Mesenchymal stem cell (in vitro differentiated cells and primary cell): ENCODE measurements at regions not wholly inside any gene's neighbourhood (a gene's known extent, or its start where the extent isn't known, plus 50 kb on each side); places are given as distances from the start of the nearest gene placed in this dataset.

Experiments
- DNase-seq: peaks from one replicate; pipeline ENCODE4 v3.0.0-alpha.2; 2013
- H2AFZ ChIP-seq: one replicate; pipeline ENCODE4 v1.6.1; 2013; ENCODE audit warnings: low read depth, mild to moderate bottlenecking, control low read depth, inconsistent platforms, low read length, moderate library complexity
- H2AK5ac ChIP-seq: 2 replicates; pipeline ENCODE4 v1.6.1; 2013; ENCODE audit warnings: low read length, moderate library complexity, mild to moderate bottlenecking, inconsistent platforms; ENCODE audit not compliant: severe bottlenecking
- H2BK120ac ChIP-seq: one replicate; pipeline ENCODE4 v1.6.1; 2013; ENCODE audit warnings: low read depth, mild to moderate bottlenecking, inconsistent platforms, low read length, moderate library complexity
- H2BK12ac ChIP-seq, 2 experiments: one replicate each; pipeline ENCODE4 v1.6.1; 2013; ENCODE audit warnings: inconsistent platforms in 2 of 2, low read length in 2 of 2, mild to moderate bottlenecking in 2 of 2, moderate library complexity in 2 of 2, control low read depth in 1 of 2
- H2BK15ac ChIP-seq: one replicate; pipeline ENCODE4 v1.6.1; 2013; ENCODE audit warnings: mild to moderate bottlenecking, low read depth, inconsistent platforms; ENCODE audit not compliant: poor library complexity, severe bottlenecking
- H2BK5ac ChIP-seq: 2 replicates; pipeline ENCODE4 v1.6.1; 2013; ENCODE audit warnings: low read depth, mild to moderate bottlenecking, low read length, control low read depth, inconsistent platforms; ENCODE audit not compliant: poor library complexity, severe bottlenecking
- H3K14ac ChIP-seq, 2 experiments: one replicate each; pipeline ENCODE4 v1.6.1; 2013; ENCODE audit warnings: inconsistent platforms in 2 of 2, low read length in 2 of 2, control low read depth in 1 of 2, mild to moderate bottlenecking in 1 of 2, moderate library complexity in 1 of 2
- H3K18ac ChIP-seq, 2 experiments: one replicate each; pipeline ENCODE4 v1.6.1; 2013; ENCODE audit warnings: inconsistent platforms in 2 of 2, low read length in 2 of 2, control low read depth in 1 of 2, low read depth in 1 of 2, mild to moderate bottlenecking in 1 of 2
- H3K23ac ChIP-seq, 2 experiments: one replicate each; pipeline ENCODE4 v1.6.1; 2013; ENCODE audit warnings: inconsistent platforms in 2 of 2, low read length in 2 of 2, mild to moderate bottlenecking in 2 of 2, moderate library complexity in 2 of 2, control low read depth in 1 of 2
- H3K27ac ChIP-seq: 2 replicates; pipeline ENCODE4 v1.5.1; 2013; ENCODE audit warnings: mild to moderate bottlenecking, moderate library complexity, low read length, control low read depth, inconsistent platforms; ENCODE audit not compliant: poor library complexity, severe bottlenecking
- H3K27me3 ChIP-seq, 2 experiments: 2 replicates each; pipeline versions ENCODE4 v1.6.1 to v1.7.0; 2013; ENCODE audit warnings: low read length in 2 of 2, mild to moderate bottlenecking in 2 of 2, moderate library complexity in 2 of 2, control low read depth in 1 of 2, inconsistent platforms in 1 of 2; ENCODE audit not compliant: control insufficient read depth in 1 of 2, insufficient read depth in 1 of 2
- H3K36me3 ChIP-seq, 2 experiments: 2 replicates each; pipeline versions ENCODE4 v1.6.1 to v1.7.0; 2013; ENCODE audit warnings: low read length in 2 of 2, control low read depth in 1 of 2, inconsistent platforms in 1 of 2, low read depth in 1 of 2, mild to moderate bottlenecking in 1 of 2; ENCODE audit not compliant: insufficient read depth in 2 of 2, control insufficient read depth in 1 of 2
- H3K4ac ChIP-seq, 2 experiments: one replicate each; pipeline ENCODE4 v1.6.1; 2013; ENCODE audit warnings: inconsistent platforms in 2 of 2, low read length in 2 of 2, mild to moderate bottlenecking in 2 of 2, moderate library complexity in 2 of 2, control low read depth in 1 of 2, low read depth in 1 of 2
- H3K4me1 ChIP-seq: 2 replicates; pipeline ENCODE4 v1.6.1; 2013; ENCODE audit warnings: low read depth, low read length, control low read depth; ENCODE audit not compliant: control insufficient read depth, insufficient read depth
- H3K4me2 ChIP-seq: 2 replicates; pipeline ENCODE4 v1.6.1; 2013; ENCODE audit warnings: low read length, mild to moderate bottlenecking, inconsistent platforms; ENCODE audit not compliant: poor library complexity, severe bottlenecking
- H3K4me3 ChIP-seq, 2 experiments: 2 replicates each; pipeline versions ENCODE4 v1.5.1 to v1.7.0; 2013; ENCODE audit warnings: low read length in 2 of 2, mild to moderate bottlenecking in 2 of 2, control low read depth in 1 of 2, low read depth in 1 of 2; ENCODE audit not compliant: insufficient read depth in 1 of 2
- H3K79me1 ChIP-seq: replicated peaks from 2 replicates; pipeline ENCODE4 v1.6.1; 2013; ENCODE audit warnings: mild to moderate bottlenecking, control low read depth, low read length, inconsistent platforms; ENCODE audit not compliant: poor library complexity, severe bottlenecking
- H3K9ac ChIP-seq: 2 replicates; pipeline ENCODE4 v1.7.0; 2013; ENCODE audit warnings: mild to moderate bottlenecking, low read length, moderate library complexity
- H3K9me3 ChIP-seq: 2 replicates; pipeline ENCODE4 v1.7.0; 2013; ENCODE audit warnings: mild to moderate bottlenecking, low read length; ENCODE audit not compliant: control insufficient read depth
- H4K8ac ChIP-seq: one replicate; pipeline ENCODE4 v1.6.1; 2013; ENCODE audit warnings: inconsistent platforms, mild to moderate bottlenecking, low read length, moderate library complexity
- H4K91ac ChIP-seq: one replicate; pipeline ENCODE4 v1.6.1; 2013; ENCODE audit warnings: mild to moderate bottlenecking, low read length, inconsistent platforms
- WGBS: methylation state at CpG from one replicate; pipeline ENCODE4 v1.1.7; 2013; ENCODE audit warnings: mixed read lengths; 5-methylcytosine and 5-hydroxymethylcytosine counted together

GRCh38 chr6:76448109-76448508 is 375.6 kb upstream of the IMPG1 start:
- H3K4me2 ChIP-seq = no peak overlapping the region
- no peak overlapping the region for H3K4me3 ChIP-seq
- H3K36me3 ChIP-seq = no peaks in the 10 kb centered on the region
- no peaks in the 10 kb centered on the region for H3K4me1 ChIP-seq
- H3K79me1 ChIP-seq = no peaks in the 10 kb centered on the region
- no peak for DNase-seq
- H3K9ac ChIP-seq = no peak overlapping the region
- H3K4ac ChIP-seq = no peak overlapping the region
- H3K9me3 ChIP-seq = peaks cover 4% of the 10 kb centered on the region
- H2BK5ac ChIP-seq = no peak overlapping the region
- no peak overlapping the region for H2BK12ac ChIP-seq
- no peak overlapping the region for H3K18ac ChIP-seq
- H3K14ac ChIP-seq = no peak overlapping the region
- no peak overlapping the region for H2BK120ac ChIP-seq
- H3K23ac ChIP-seq = no peak overlapping the region
- no peak overlapping the region for H2AFZ ChIP-seq
- H3K27me3 ChIP-seq = no peaks in the 10 kb centered on the region
- H4K91ac ChIP-seq = no peak overlapping the region
- no peak overlapping the region for H3K27ac ChIP-seq
- WGBS = no CpG with 5 or more reads among the region's 1 CpG
- H2BK15ac ChIP-seq = no peak overlapping the region
- no peak overlapping the region for H2AK5ac ChIP-seq
- H4K8ac ChIP-seq = no peak overlapping the region

GRCh38 chr6:76441875-76442274 is 369.4 kb upstream of the IMPG1 start:
- Histone ChIP-seq H2BK5ac (no peak overlapping the region), H3K18ac (no peak overlapping the region), H3K9me3 (peaks cover 4% of the 10 kb centered on the region), H2BK12ac (no peak overlapping the region), H3K27ac (no peak overlapping the region), H2AK5ac (no peak overlapping the region), H3K9ac (no peak overlapping the region), H3K36me3 (no peaks in the 10 kb centered on the region), H4K8ac (no peak overlapping the region), H3K4ac (no peak overlapping the region), H4K91ac (no peak overlapping the region), H3K23ac (no peak overlapping the region), H3K79me1 (no peaks in the 10 kb centered on the region), H2AFZ (no peak overlapping the region), H2BK15ac (no peak overlapping the region), H3K4me3 (no peak overlapping the region), H3K14ac (no peak overlapping the region), H2BK120ac (no peak overlapping the region), H3K27me3 (no peaks in the 10 kb centered on the region), H3K4me2 (no peak overlapping the region), H3K4me1 (no peaks in the 10 kb centered on the region)
- peak; percentile 3 for DNase-seq
- 59% methylated on average over 2 of the region's 3 CpGs for WGBS

GRCh38 chr6:76439811-76440210 is 367.3 kb upstream of the IMPG1 start:
- no peak overlapping the region for H3K18ac ChIP-seq
- no peaks in the 10 kb centered on the region for H3K9me3 ChIP-seq
- no peak overlapping the region for H3K27ac ChIP-seq
- H3K23ac ChIP-seq = no peak overlapping the region
- H3K4me3 ChIP-seq = no peak overlapping the region
- H3K14ac ChIP-seq = no peak overlapping the region
- no peaks in the 10 kb centered on the region for H3K27me3 ChIP-seq
- H2BK12ac ChIP-seq = no peak overlapping the region
- no peak overlapping the region for H2BK5ac ChIP-seq
- H2BK15ac ChIP-seq = no peak overlapping the region
- no peaks in the 10 kb centered on the region for H3K36me3 ChIP-seq
- H3K4ac ChIP-seq = no peak overlapping the region
- no peak overlapping the region for H3K9ac ChIP-seq
- no peak overlapping the region for H2AFZ ChIP-seq
- no peak overlapping the region for H2BK120ac ChIP-seq
- no peak for DNase-seq
- H3K79me1 ChIP-seq = no peaks in the 10 kb centered on the region
- H4K8ac ChIP-seq = no peak overlapping the region
- H3K4me1 ChIP-seq = no peaks in the 10 kb centered on the region
- 76% methylated on average over 2 of the region's 2 CpGs for WGBS
- no peak overlapping the region for H3K4me2 ChIP-seq
- H2AK5ac ChIP-seq = no peak overlapping the region
- no peak overlapping the region for H4K91ac ChIP-seq

- H3K27ac ChIP-seq = no peak overlapping the region
- no peak overlapping the region for H2AFZ ChIP-seq
- no peak overlapping the region for H3K9ac ChIP-seq
- no CpG with 5 or more reads among the region's 1 CpG for WGBS
- no peak for DNase-seq
- H3K23ac ChIP-seq = no peak overlapping the region
- H2BK120ac ChIP-seq = no peak overlapping the region
- no peak overlapping the region for H3K18ac ChIP-seq
- H3K79me1 ChIP-seq = no peaks in the 10 kb centered on the region
- no peak overlapping the region for H2BK5ac ChIP-seq
- no peaks in the 10 kb centered on the region for H3K4me1 ChIP-seq
- no peak overlapping the region for H3K4ac ChIP-seq
- H3K27me3 ChIP-seq = no peaks in the 10 kb centered on the region
- H2BK15ac ChIP-seq = no peak overlapping the region
- no peak overlapping the region for H3K4me2 ChIP-seq
- no peak overlapping the region for H3K14ac ChIP-seq
- H3K9me3 ChIP-seq = no peaks in the 10 kb centered on the region
- H4K8ac ChIP-seq = no peak overlapping the region
- H2AK5ac ChIP-seq = no peak overlapping the region
- no peak overlapping the region for H4K91ac ChIP-seq
- H2BK12ac ChIP-seq = no peak overlapping the region
- no peaks in the 10 kb centered on the region for H3K36me3 ChIP-seq
- H3K4me3 ChIP-seq = no peak overlapping the region
Measured at GRCh38 chr6:76438768-76439167, 366.3 kb upstream of the IMPG1 start.
